C4-2B (cell line): ENCODE measurements at regions not wholly inside any gene's neighbourhood (a gene's known extent, or its start where the extent isn't known, plus 50 kb on each side); places are given as distances from the start of the nearest gene placed in this dataset.

ENCODE experiments used
- ZFX ChIP-seq: fragments of 450-650 bp; IDR thresholded peaks from 2 replicates; pipeline ENCODE4 v1.6.1; 2017
- TF ChIP-seq, protein P1 (sequence below): fragments of 450-650 bp; conservative IDR thresholded peaks from 2 replicates; pipeline ENCODE4 v1.5.1; 2017; ENCODE audit warnings: mild to moderate bottlenecking

DNA sequence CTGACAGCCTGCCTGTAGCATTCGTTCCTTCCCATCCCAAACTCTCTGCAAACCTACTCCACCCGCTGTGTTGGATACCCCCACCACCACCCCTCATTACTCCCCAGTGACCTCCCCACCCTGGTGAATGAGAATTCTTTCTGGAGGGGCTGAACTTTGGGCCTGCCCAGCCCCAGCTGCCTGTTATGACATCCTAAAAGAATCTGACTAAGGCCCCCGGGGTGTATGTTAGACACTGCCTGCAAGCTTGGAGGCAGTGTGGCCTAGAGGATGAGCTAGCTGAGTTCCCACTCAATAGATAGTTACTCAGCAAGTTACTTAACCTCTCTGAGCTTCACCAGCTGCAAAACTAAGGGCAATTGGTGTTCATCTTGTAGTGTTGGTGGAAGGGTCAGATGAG, 110.2 kb upstream of the FGGY start:
- TF ChIP-seq, protein P1, sequence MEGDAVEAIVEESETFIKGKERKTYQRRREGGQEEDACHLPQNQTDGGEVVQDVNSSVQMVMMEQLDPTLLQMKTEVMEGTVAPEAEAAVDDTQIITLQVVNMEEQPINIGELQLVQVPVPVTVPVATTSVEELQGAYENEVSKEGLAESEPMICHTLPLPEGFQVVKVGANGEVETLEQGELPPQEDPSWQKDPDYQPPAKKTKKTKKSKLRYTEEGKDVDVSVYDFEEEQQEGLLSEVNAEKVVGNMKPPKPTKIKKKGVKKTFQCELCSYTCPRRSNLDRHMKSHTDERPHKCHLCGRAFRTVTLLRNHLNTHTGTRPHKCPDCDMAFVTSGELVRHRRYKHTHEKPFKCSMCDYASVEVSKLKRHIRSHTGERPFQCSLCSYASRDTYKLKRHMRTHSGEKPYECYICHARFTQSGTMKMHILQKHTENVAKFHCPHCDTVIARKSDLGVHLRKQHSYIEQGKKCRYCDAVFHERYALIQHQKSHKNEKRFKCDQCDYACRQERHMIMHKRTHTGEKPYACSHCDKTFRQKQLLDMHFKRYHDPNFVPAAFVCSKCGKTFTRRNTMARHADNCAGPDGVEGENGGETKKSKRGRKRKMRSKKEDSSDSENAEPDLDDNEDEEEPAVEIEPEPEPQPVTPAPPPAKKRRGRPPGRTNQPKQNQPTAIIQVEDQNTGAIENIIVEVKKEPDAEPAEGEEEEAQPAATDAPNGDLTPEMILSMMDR: no peak
- no peak for TF ChIP-seq ZFX
